Hematopoietic multipotent progenitor cell treated with erythropoietin and hydrocortisone succinate and interleukin-3 and kit ligand, for 15 days (in vitro differentiated cells): ENCODE measurements at regions not wholly inside any gene's neighbourhood (a gene's known extent, or its start where the extent isn't known, plus 50 kb on each side); places are given as distances from the start of the nearest gene placed in this dataset.
"Not testable (repeated sequence)": the region's sequence is repeated elsewhere in the genome, so short reads cannot be mapped to it uniquely, and the experiment has no call there.

Experiments
- DNase-seq: peaks from one replicate; pipeline ENCODE4 v3.0.0-alpha.2; 2015; ENCODE audit warnings: low spot score

DNA sequence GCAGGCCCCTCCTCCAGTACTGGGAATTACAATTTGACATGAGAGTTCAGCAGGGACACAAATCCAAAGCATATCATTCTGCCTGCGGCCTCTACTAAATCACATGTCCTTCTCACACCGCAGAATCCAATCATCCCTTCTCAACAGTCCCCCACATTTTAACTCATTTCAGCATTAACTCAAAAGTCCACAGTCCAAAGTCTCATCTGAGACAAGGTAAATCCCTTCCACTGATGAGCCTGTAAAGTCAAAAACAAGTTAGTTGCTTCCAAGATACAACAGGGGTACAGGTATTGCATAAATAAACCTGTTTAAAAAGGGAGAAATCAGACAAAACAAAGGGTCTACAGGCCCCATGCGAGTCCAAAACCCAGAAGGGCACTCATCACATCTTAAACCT is 64.0 kb downstream of the EBNA1BP2 start:
- no peak for DNase-seq

- DNase-seq: no peak
Observed at GRCh38 chr1:43107664-43108063, 64.4 kb downstream of the EBNA1BP2 start.

GRCh38 chr1:43104027-43104763 is 67.9 kb downstream of the EBNA1BP2 start:
- DNase-seq: no peak

DNA sequence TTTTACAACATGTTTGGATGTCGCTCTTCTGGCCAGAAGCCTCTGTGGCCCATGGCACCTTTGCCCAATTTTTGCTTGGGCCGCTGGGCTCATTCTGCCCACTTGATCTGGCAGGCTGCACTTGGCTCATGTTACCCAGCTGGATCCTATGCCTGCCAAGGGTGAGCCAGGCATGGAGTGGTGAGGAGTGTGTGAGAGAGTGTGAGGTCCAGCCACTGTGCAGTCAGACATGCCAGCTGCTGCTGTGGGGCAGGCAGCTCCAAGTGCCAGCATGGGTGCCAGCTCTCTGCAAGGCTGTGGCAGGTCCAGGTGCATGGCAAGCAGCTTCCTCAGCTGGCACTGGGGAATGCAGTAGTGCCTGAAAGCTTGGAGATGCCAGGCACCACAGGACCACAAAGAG is 71.0 kb downstream of the EBNA1BP2 start:
- DNase-seq: no peak

GRCh38 chr1:43098200-43098599 is 73.9 kb downstream of the EBNA1BP2 start:
- no peak for DNase-seq

GRCh38 chr1:43096528-43096927 is 75.6 kb downstream of the EBNA1BP2 start:
- DNase-seq: not testable (repeated sequence)

DNA sequence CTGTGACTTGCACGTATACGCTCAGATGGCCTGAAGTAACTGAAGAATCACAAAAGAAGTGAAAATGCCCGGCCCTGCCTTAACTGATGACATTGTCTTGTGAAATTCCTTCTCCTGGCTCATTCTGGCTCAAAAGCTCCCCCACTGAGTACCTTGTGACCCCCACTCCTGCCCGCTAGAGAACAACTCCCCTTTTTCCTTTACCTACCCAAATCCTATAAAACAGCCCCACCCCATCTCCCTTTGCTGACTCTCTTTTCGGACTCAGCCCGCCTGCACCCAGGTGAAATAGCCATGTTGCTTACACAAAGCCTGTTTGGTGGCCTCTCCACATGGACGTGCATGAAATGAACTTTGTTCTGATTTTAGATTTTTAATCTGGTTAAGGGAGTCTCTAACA is 81.3 kb downstream of the EBNA1BP2 start:
- DNase-seq: not testable (repeated sequence)

- DNase-seq: not testable (repeated sequence)
Observed at GRCh38 chr1:43090157-43090556, 81.9 kb downstream of the EBNA1BP2 start.

GRCh38 chr1:43083375-43083891 is 88.7 kb downstream of the EBNA1BP2 start:
- DNase-seq: no peak

DNA sequence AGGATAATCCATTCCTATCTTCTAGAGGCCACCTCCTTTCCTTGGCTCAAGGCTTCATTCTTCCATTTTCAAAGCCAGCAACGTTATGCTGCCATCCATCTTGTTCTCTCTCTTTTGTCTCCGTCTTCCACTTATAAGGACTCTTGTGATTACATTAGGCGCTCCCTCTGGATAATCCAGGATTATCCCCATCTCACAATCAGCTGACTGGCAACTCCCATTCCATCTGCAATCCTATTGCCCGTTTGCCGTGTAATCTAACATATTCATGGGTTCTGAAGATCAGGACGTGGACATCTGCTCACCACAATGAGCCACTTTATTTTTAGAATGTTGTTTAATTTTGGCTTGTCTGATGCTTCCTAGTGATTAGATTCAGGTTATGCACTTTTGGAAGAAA is 89.3 kb downstream of the EBNA1BP2 start:
- no peak for DNase-seq

DNA sequence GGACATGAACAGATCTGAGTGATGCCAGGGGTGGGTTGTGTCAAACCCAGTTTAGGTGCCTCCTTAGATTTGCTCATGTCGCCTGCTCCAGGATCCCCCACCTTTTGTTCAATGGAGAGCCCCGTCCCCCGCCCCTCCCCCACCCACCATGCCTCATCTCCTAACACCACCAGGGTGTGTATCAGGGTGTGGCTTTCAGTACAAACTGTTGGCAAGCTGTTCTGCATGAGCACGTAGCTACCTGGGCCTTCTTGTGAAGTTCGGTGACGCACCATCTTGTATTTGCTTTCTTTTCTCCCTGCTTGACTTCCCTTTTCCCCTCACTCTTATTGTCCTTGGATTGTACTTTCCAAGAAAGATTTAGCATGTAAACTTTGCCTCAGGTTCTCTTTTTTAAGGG is 94.8 kb downstream of the EBNA1BP2 start:
- DNase-seq: no peak

GRCh38 chr1:43074709-43075108 is 97.4 kb downstream of the EBNA1BP2 start:
- no peak for DNase-seq

GRCh38 chr1:43074244-43074643 is 97.8 kb downstream of the EBNA1BP2 start:
- DNase-seq: no peak

DNA sequence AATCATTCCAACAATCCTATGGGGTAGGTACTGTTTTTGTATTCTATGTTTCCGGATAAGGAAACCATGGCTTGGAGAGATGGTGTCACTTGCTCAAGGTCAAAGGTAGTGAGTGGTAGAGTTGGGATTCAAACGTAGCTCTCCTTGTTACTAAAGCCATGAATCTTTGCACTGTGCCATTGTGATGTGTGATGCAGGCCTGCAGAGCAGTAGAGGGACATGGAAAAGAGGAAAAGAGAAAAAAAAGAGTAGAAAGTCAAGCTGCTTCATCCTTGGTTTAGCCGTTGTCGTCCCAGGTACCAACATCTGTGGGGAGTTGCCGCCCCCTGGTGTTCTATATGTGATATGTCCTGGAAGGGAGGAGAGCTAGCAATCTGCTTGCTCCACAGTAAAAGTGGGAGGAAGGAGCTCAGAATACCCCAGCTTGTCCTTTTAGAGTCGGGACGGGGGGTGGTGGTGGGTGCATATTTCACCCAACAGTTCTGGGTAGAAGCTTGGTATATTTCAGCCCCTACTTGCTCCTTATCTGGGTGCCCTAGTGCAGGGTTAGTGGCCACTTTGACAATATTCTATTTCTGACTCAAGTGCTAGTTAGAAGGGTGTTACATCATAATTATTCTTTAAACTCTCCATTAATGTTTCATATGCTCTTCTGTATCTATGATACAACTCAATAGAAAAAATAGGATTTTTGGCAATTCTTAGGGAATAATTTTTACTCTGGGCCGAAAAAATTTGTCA is 98.4 kb downstream of the EBNA1BP2 start:
- DNase-seq: peak; percentile 89

- DNase-seq: no peak
Observed at GRCh38 chr1:43072314-43072713, 99.8 kb downstream of the EBNA1BP2 start.

- no peak for DNase-seq
Observed at GRCh38 chr1:43071241-43071640, 100.8 kb downstream of the EBNA1BP2 start.

DNA sequence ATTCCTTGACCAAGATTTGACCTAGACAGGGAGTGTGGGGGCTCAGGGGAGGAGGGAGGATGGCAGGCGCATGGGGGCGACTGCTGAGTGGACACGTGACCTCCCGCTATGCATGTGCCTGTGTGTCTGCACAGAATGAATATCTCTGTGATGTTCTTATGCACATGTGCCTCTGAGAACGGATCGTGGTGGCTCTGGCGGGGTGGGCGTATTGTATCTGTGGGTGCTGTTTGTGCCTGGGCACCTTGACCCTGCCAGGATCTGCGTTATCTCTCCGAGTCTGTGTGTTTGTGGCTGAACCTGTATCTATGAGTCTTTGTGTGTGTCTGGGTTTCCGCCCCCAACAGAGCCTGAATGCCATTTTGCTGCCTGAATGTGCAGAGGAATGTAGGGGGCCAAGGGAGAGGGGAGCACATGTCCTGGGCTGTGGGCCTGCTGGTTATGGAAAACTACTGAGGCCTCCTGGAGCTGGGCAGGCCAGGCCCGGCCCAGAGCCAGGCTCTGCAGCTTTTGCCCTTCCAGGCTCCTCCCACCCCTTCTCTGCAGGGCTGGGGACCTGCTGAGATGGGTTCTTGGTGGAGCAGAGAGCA is 102.5 kb downstream of the EBNA1BP2 start:
- DNase-seq: peak; percentile 46

DNA sequence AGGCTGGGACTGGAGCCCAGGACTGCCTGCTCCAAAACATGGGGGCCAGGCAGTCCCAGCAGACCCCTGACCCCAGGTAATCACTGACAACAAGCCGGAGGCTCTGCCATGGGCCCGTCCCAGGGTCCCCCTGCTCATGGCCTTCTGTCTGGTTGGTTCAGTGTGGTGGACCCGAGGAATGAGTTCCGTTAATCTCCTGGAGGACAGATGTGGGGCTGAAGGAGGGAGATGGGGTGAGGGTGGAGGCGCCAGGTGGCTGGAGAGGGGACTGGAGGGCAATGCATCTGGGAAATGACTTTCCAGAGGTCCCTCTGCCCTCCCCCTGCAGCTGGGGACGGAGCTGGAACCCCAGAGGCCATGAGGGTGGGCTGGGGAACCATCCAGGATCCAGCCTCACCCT is 103.2 kb downstream of the EBNA1BP2 start:
- DNase-seq: no peak

DNA sequence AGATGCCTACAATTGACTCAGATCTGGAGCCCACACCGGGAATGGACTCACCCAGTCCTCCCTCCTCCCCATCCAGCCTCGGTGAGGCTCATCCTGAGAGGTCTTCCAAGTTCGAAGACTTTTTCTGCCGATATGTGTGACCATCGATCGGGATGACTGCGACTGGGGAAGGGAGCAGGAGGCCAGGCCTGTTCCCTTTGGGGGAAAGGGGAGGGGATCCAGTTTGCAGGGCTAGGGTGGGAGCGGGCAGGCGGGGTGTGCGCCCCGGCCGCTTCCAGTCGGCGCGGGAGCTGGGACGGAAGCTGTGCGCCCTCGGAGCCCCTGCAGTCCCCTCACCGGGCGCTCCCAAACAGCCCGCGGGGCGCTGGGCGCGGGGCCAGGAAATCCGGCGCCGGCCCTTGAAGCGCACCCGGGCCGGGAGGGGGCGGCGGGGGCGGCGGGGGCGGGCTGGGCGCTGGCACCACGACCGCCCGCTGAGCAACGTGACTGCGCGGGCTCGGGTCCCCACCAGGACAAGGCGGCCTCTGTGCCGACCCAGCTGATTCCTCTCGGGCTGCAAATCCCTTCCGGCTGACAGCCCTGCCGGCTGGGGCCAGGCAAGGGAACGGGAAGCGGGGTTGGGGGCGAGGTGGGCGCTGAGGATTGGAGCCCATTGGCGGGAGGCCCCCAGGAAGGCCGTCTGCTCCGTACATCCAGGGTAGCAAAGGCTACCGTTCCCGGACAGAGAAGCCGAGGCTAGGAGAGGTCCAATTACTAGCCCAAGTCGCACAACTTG is 103.9 kb downstream of the EBNA1BP2 start:
- peak; percentile 48 for DNase-seq

GRCh38 chr1:43067233-43067745 is 104.8 kb downstream of the EBNA1BP2 start:
- DNase-seq: no peak

DNA sequence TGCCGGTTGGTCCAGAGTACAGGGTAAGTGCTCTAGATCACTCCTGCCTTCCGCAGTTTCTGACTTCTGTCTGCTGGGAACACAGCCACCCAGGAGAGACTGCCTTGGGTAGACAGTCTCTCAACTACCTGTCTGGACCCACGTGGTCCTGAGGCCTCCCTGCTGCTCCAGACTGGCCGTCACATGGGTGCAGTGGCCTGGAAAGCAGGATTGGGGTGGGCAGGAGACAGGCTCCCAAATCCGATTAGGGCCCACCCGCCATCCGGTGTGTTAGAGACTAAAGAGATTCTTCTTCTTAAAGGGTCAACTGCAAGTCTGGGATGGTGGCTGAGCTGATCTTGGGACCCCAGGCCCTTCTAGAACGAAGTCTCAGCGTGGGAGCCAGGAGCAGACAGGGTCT is 105.5 kb downstream of the EBNA1BP2 start:
- DNase-seq: no peak
